ENCODE measurements at regions not wholly inside any gene's neighbourhood (a gene's known extent, or its start where the extent isn't known, plus 50 kb on each side); places are given as distances from the start of the nearest gene placed in this dataset.

GRCh38 chr7:35512716-35513115 lies 182.2 kb downstream of the HERPUD2 start:
- no peak for DNase-seq
- Histone ChIP-seq H3K27ac (no peak overlapping the region), H3K9me3 (no peaks in the 10 kb centered on the region), H3K4me1 (no peaks in the 10 kb centered on the region), H3K36me3 (no peaks in the 10 kb centered on the region), H3K27me3 (no peaks in the 10 kb centered on the region), H3K4me3 (no peak overlapping the region)
- WGBS, 2 donors = 64 to 74% methylated on average over 5 of the region's 5 CpGs
- intact Hi-C loops (cut with DNase I) = no loop called here
- TF ChIP-seq POLR2A (IDR thresholded peaks at IDR 0.05) = no peak
- TF ChIP-seq POLR2AphosphoS5 (IDR thresholded peaks at IDR 0.05) = no peak
- no peak for TF ChIP-seq CTCF (IDR thresholded peaks at IDR 0.05)
- no peak for TF ChIP-seq EP300 (IDR thresholded peaks at IDR 0.05)

GRCh38 chr7:35508623-35509400 lies 186.1 kb downstream of the HERPUD2 start:
- DNase-seq = no peak
- TF ChIP-seq EP300 (IDR thresholded peaks at IDR 0.05) = no peak
- no peak for TF ChIP-seq POLR2A (IDR thresholded peaks at IDR 0.05)
- TF ChIP-seq POLR2AphosphoS5 (IDR thresholded peaks at IDR 0.05) = no peak
- no peak for TF ChIP-seq CTCF (IDR thresholded peaks at IDR 0.05)
- intact Hi-C loops (cut with DNase I) = no loop called here
- Histone ChIP-seq H3K4me1 (no peaks in the 10 kb centered on the region), H3K27me3 (no peaks in the 10 kb centered on the region), H3K4me3 (no peak overlapping the region), H3K9me3 (no peaks in the 10 kb centered on the region), H3K27ac (no peak overlapping the region), H3K36me3 (no peaks in the 10 kb centered on the region)
- WGBS, 2 donors = 49 to 74% methylated on average over 3 of the region's 3 CpGs

- Histone ChIP-seq H3K4me1 (no peaks in the 10 kb centered on the region), H3K27ac (no peak overlapping the region), H3K36me3 (no peaks in the 10 kb centered on the region), H3K9me3 (no peaks in the 10 kb centered on the region), H3K4me3 (no peak overlapping the region), H3K27me3 (no peaks in the 10 kb centered on the region)
- intact Hi-C loops (cut with DNase I) = no loop called here
- 40 to 65% methylated on average over 7 of the region's 7 CpGs for WGBS, 2 donors
- TF ChIP-seq POLR2AphosphoS5 (IDR thresholded peaks at IDR 0.05) = no peak
- TF ChIP-seq EP300 (IDR thresholded peaks at IDR 0.05) = no peak
- no peak for TF ChIP-seq CTCF (IDR thresholded peaks at IDR 0.05)
- no peak for TF ChIP-seq POLR2A (IDR thresholded peaks at IDR 0.05)
- DNase-seq = no peak
Measured at GRCh38 chr7:35505066-35505465, 189.9 kb downstream of the HERPUD2 start.

- Histone ChIP-seq H3K4me3 (no peak overlapping the region), H3K36me3 (no peaks in the 10 kb centered on the region), H3K9me3 (no peaks in the 10 kb centered on the region), H3K27ac (no peak overlapping the region), H3K27me3 (no peaks in the 10 kb centered on the region), H3K4me1 (no peaks in the 10 kb centered on the region)
- 82 to 86% methylated on average over 5 of the region's 5 CpGs for WGBS, 2 donors
- DNase-seq = no peak
- intact Hi-C loops (cut with DNase I) = no loop called here
- TF ChIP-seq POLR2AphosphoS5 (IDR thresholded peaks at IDR 0.05) (no peak), EP300 (IDR thresholded peaks at IDR 0.05) (no peak), CTCF (IDR thresholded peaks at IDR 0.05) (no peak), POLR2A (IDR thresholded peaks at IDR 0.05) (no peak)
Measured at GRCh38 chr7:35504365-35504764, 190.6 kb downstream of the HERPUD2 start.

- H3K9me3 ChIP-seq = no peaks in the 10 kb centered on the region
- no peak for DNase-seq
- no peak for TF ChIP-seq POLR2A (IDR thresholded peaks at IDR 0.05)
- H3K27ac ChIP-seq = no peak overlapping the region
- no peaks in the 10 kb centered on the region for H3K27me3 ChIP-seq
- no peak overlapping the region for H3K4me3 ChIP-seq
- WGBS, 2 donors = 72 to 79% methylated on average over 3 of the region's 3 CpGs
- intact Hi-C loops (cut with DNase I) = no loop called here
- no peaks in the 10 kb centered on the region for H3K36me3 ChIP-seq
- H3K4me1 ChIP-seq = no peaks in the 10 kb centered on the region
Measured at GRCh38 chr7:35501681-35502080, 193.3 kb downstream of the HERPUD2 start.

Data from sigmoid colon (tissue), 6 donors.